ENCODE measurements at regions not wholly inside any gene's neighbourhood (a gene's known extent, or its start where the extent isn't known, plus 50 kb on each side); places are given as distances from the start of the nearest gene placed in this dataset.

GRCh38 chr10:61845196-61845949 is 56.1 kb upstream of the ARID5B start:
- H3K4me1 ChIP-seq (ENCODE audit: control insufficient read depth in 1 of 2, insufficient read depth in 2 of 2, low read depth in 1 of 2, low read length in 1 of 2) = peaks cover 0 to 43% of the 10 kb centered on the region in 2 experiments; a peak in 3 of 4 replicates
- ChIA-PET CTCF (interaction anchor here (1.3 kb wide), 2 partner anchors 52 to 58 kb away, joined by 3 to 4 read pairs; no protein-coding TSS in a partner anchor), POLR2A (no interaction called here)
- no peaks in the 10 kb centered on the region for H3K9me2 ChIP-seq
- H3K9me3 ChIP-seq = no peaks in the 10 kb centered on the region
- H3K9ac ChIP-seq = no peak overlapping the region
- 0 out of 2 replicates have a peak overlapping the region, but pooled peaks have one; percentile 19 for H2AFZ ChIP-seq (ENCODE audit: low read depth)
- H3K27me3 ChIP-seq (ENCODE audit: insufficient read depth) = no peaks in the 10 kb centered on the region
- no peaks in the 10 kb centered on the region for H3K79me2 ChIP-seq (ENCODE audit: insufficient read depth)
- H3K27ac ChIP-seq (ENCODE audit: low read depth in 2 of 2, low read length in 1 of 2) = no peak overlapping the region
- WGBS (ENCODE audit: low lambda C conversion rate) = 95% methylated on average over 2 of the region's 2 CpGs
- TF ChIP-seq MAX (IDR thresholded peaks at IDR 0.05; ENCODE audit: low read depth) = no peak
- no peak for TF ChIP-seq FOXJ3 (CRISPR knock-in tag; IDR thresholded peaks at IDR 0.05)
- no peaks in the 10 kb centered on the region for H4K20me1 ChIP-seq (ENCODE audit: insufficient read depth)
- H3K36me3 ChIP-seq (replicated peaks in 1 of 2; ENCODE audit: control insufficient read depth in 1 of 2, insufficient read depth in 2 of 2, low read length in 1 of 2) = no peaks in the 10 kb centered on the region
- no peak overlapping the region for H3K4me2 ChIP-seq
- H3K4me3 ChIP-seq (ENCODE audit: low read depth in 2 of 2, low read length in 1 of 2) = no peak overlapping the region
- H3F3A ChIP-seq (replicated peaks; ENCODE audit: insufficient read depth) = peaks cover 33% of the 10 kb centered on the region
- DNase-seq = no peak

- Histone ChIP-seq H3K4me2 (no peak overlapping the region), H3K36me3 (replicated peaks in 1 of 2; ENCODE audit: control insufficient read depth in 1 of 2, insufficient read depth in 2 of 2, low read length in 1 of 2) (no peaks in the 10 kb centered on the region), H3K27ac (ENCODE audit: low read depth in 2 of 2, low read length in 1 of 2) (no peak overlapping the region), H2AFZ (ENCODE audit: low read depth) (0 out of 2 replicates have a peak overlapping the region, but pooled peaks have one; percentile 19), H3K4me1 (ENCODE audit: control insufficient read depth in 1 of 2, insufficient read depth in 2 of 2, low read depth in 1 of 2, low read length in 1 of 2) (peaks cover 0 to 43% of the 10 kb centered on the region in 2 experiments; a peak in 3 of 4 replicates), H3K79me2 (ENCODE audit: insufficient read depth) (no peaks in the 10 kb centered on the region), H3K9ac (no peak overlapping the region), H3K4me3 (ENCODE audit: low read depth in 2 of 2, low read length in 1 of 2) (no peak overlapping the region), H4K20me1 (ENCODE audit: insufficient read depth) (no peaks in the 10 kb centered on the region), H3K27me3 (ENCODE audit: insufficient read depth) (no peaks in the 10 kb centered on the region), H3K9me2 (no peaks in the 10 kb centered on the region), H3K9me3 (no peaks in the 10 kb centered on the region), H3F3A (replicated peaks; ENCODE audit: insufficient read depth) (peaks cover 33% of the 10 kb centered on the region)
- no peak for TF ChIP-seq TEAD4 (IDR thresholded peaks at IDR 0.05; ENCODE audit: borderline replicate concordance, insufficient read depth)
- no peak for TF ChIP-seq ZBTB33 (IDR thresholded peaks at IDR 0.05; ENCODE audit: borderline replicate concordance, low read depth)
- TF ChIP-seq EZH2phosphoT487 (IDR thresholded peaks at IDR 0.05; ENCODE audit: borderline replicate concordance, low read depth) = no peak
- TF ChIP-seq IRF3 (IDR thresholded peaks at IDR 0.05; ENCODE audit: low read depth, low read length) = no peak
- no peak for TF ChIP-seq RFX5 (IDR thresholded peaks at IDR 0.05; ENCODE audit: low read length)
- TF ChIP-seq GABPA (IDR thresholded peaks at IDR 0.05; ENCODE audit: low read depth) = no peak
- no peak for TF ChIP-seq MXI1 (IDR thresholded peaks at IDR 0.05; ENCODE audit: low read depth, low read length)
- no peak for TF ChIP-seq ELF1 (IDR thresholded peaks at IDR 0.05)
- TF ChIP-seq TCF12 (IDR thresholded peaks at IDR 0.05) = no peak
- CTCF ChIA-PET = interaction anchor here (1.3 kb wide), 2 partner anchors 51 to 58 kb away, joined by 3 to 4 read pairs; no protein-coding TSS in a partner anchor
- DNase-seq = no peak
- WGBS (ENCODE audit: low lambda C conversion rate) = 90% methylated on average over 4 of the region's 4 CpGs
- POLR2A ChIA-PET = no interaction called here
Observed at GRCh38 chr10:61845950-61846268, 55.6 kb upstream of the ARID5B start.
